Adipocyte (in vitro differentiated cells): ENCODE measurements at regions not wholly inside any gene's neighbourhood (a gene's known extent, or its start where the extent isn't known, plus 50 kb on each side); places are given as distances from the start of the nearest gene placed in this dataset.

Experiments
- DNase-seq: peaks from one replicate; pipeline ENCODE4 v3.0.0-alpha.2; 2015; ENCODE audit warnings: low read depth
- H3K27me3 ChIP-seq: replicated peaks from 2 replicates; pipeline ENCODE4 v1.7.0; 2013; ENCODE audit warnings: mild to moderate bottlenecking, low read length, moderate library complexity; ENCODE audit not compliant: control insufficient read depth, insufficient read depth
- H3K36me3 ChIP-seq: 2 replicates; pipeline ENCODE4 v1.7.0; 2013; ENCODE audit warnings: low read length, mild to moderate bottlenecking, moderate library complexity; ENCODE audit not compliant: control insufficient read depth, insufficient read depth, severe bottlenecking
- H3K4me1 ChIP-seq: 2 replicates; pipeline ENCODE4 v1.7.0; 2013; ENCODE audit warnings: mild to moderate bottlenecking, low read length, moderate library complexity; ENCODE audit not compliant: control insufficient read depth, insufficient read depth
- H3K4me3 ChIP-seq: 2 replicates; pipeline ENCODE4 v1.7.0; 2013; ENCODE audit warnings: mild to moderate bottlenecking, low read length, moderate library complexity
- H3K9ac ChIP-seq: 2 replicates; pipeline ENCODE4 v1.7.0; 2013; ENCODE audit warnings: mild to moderate bottlenecking, low read length, moderate library complexity
- H3K9me3 ChIP-seq: 2 replicates; pipeline ENCODE4 v1.7.0; 2013; ENCODE audit warnings: mild to moderate bottlenecking, low read length, moderate library complexity; ENCODE audit not compliant: control insufficient read depth

DNA sequence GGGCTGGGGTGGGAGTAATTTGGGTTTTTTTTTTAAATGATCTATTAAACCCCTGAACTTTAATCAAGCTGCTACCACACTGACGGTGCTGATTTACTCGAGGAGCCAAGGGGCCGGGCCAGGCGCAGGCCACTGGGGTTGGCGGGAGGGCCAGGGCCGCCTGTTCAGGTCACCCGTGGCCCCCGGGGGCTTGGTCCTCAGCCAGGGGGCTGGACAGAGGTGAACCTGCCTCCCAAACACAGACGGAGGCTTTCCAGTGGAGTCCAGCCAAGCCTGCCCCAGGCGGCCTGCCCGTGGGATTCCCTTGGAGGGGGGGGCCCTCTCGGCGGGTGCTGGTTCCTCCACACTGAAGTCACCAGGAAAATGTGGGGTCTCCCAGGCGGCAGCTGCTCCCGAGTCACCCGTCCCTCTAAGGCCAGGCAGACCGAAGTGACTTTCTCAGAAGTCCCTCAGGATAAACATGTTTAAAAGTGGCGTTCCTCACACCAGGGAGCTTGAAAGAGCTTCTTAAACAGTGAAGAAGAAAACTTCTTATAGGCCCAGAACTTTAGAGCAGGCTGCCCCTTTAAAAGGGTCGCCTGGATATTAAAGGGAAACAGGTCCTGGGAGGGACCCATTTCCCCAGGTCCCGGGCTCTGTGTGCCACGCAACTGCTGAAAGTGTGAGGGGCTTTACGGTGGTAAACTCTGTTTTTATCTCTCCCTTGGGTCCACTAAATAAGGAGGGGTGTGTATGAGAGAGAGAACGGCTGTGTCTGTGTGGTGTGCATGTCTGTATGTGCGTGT is 167.2 kb upstream of the GSC start:
- Histone ChIP-seq H3K9me3 (no peaks in the 10 kb centered on the region), H3K4me1 (peaks cover 38% of the 10 kb centered on the region), H3K4me3 (peak overlapping the region; percentile 55), H3K36me3 (no peaks in the 10 kb centered on the region), H3K9ac (peak overlapping the region; percentile 57), H3K27me3 (no peaks in the 10 kb centered on the region)
- no peak for DNase-seq

DNA sequence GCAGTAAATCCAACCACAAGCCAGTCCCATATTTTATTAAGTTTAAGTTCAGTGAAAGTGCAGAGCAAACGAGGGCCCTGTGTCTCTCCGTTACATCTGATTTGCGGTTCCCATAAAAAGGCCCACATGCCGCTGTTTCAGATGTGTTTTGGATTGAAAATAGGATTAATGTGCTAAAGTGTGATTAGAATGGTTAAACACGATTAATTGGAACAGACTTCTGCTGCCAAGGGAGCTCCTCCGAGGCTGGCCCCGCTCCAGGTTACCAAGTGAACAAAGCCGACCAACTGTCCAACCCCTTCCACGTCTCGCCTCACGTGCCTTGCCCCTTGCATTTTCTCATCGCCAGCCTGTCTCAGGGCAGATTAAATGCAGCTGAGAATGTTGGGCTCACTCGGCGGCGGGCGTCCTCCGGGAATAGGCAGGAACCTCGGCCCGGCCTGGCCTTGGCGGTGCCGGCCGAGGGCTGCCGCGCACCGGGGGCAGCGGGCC is 166.5 kb upstream of the GSC start:
- H3K4me1 ChIP-seq, result peaks cover 38% of the 10 kb centered on the region
- DNase-seq, result peak; percentile 49
- H3K27me3 ChIP-seq, result no peaks in the 10 kb centered on the region
- H3K9ac ChIP-seq, result peak overlapping the region; percentile 57
- H3K36me3 ChIP-seq, result no peaks in the 10 kb centered on the region
- peak overlapping the region; percentile 55 for H3K4me3 ChIP-seq
- no peaks in the 10 kb centered on the region for H3K9me3 ChIP-seq

DNA sequence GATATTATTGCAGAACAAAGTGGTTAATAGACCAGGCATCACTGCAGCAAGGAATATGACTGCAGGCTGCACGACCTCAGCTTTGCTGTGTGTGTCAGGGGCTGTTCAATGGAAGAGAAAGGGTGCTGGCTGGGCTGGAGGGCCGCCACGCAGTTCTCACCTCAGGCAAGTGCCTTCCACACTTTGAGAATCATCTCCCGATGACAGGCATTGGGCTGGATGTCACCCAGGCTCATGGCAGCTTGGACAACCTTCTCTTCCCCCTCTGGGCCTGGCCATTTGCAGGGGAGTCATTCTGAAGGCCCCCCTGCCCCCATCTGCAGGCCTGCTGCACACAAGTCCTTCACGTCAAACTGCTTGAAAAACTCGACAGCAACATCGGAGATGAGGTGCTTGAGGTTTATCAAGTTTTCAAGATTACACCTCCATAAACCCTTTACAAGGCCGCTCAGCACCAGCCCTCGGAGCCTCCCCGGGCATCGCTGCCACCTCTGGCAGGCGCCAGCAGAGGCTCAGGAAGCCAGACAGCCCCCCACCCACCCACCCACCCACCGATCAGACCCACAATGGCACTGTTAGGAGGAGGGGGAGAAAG is 165.9 kb upstream of the GSC start:
- Histone ChIP-seq H3K4me1 (peaks cover 38% of the 10 kb centered on the region), H3K36me3 (no peaks in the 10 kb centered on the region), H3K27me3 (no peaks in the 10 kb centered on the region), H3K9ac (no peak overlapping the region), H3K9me3 (no peaks in the 10 kb centered on the region), H3K4me3 (no peak overlapping the region)
- DNase-seq, result no peak

DNA sequence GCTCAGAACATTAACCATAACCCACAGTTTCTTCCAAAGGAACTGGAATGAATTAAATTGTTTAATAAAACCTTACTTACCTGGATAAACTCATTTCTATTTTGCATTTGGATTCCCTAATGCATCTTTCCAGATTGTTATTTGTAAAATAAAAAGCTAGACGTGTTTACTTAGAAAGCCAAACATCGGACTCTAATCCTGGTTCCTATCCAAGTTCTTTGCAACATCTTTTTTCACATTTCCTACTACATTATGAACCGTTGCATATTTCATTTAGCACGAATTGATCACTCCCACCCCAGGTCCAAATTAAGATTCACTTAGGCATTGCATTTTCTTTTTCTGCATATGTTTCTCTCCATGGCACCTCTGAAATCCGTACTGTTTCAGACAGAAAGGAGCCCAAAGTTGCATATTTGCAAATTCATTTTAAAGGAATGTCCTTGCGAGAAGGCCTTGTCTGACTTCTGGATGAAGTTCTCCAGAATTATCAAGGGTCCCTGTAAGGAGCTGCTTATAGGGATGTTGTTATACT is 164.4 kb upstream of the GSC start:
- DNase-seq, result no peak
- H3K9ac ChIP-seq, result peak overlapping the region; percentile 62
- no peaks in the 10 kb centered on the region for H3K9me3 ChIP-seq
- no peaks in the 10 kb centered on the region for H3K27me3 ChIP-seq
- H3K36me3 ChIP-seq, result no peaks in the 10 kb centered on the region
- peaks cover 38% of the 10 kb centered on the region for H3K4me1 ChIP-seq
- peak overlapping the region; percentile 23 for H3K4me3 ChIP-seq

DNA sequence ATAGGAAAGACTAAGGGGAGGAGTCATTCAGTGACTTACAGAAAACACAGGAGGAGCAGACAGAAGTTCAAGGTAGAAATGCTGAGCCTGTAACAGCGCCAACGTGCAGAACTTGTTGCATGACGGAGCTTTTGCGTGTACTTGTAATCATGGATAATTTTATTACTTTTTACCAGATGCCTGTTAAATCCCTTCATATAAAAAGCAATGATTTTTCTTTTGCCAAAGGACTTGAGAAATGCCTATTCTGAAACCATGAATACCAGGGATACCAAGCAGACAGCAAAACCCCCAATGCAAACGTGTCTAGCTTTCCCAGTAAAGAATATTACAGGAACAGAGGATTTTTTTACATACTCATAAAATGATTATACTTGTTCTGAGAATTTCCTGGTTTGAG is 163.6 kb upstream of the GSC start:
- Histone ChIP-seq H3K9me3 (no peaks in the 10 kb centered on the region), H3K9ac (peak overlapping the region; percentile 62), H3K4me3 (peak overlapping the region; percentile 23), H3K4me1 (peaks cover 38% of the 10 kb centered on the region), H3K36me3 (no peaks in the 10 kb centered on the region), H3K27me3 (no peaks in the 10 kb centered on the region)
- peak; percentile 38 for DNase-seq

DNA sequence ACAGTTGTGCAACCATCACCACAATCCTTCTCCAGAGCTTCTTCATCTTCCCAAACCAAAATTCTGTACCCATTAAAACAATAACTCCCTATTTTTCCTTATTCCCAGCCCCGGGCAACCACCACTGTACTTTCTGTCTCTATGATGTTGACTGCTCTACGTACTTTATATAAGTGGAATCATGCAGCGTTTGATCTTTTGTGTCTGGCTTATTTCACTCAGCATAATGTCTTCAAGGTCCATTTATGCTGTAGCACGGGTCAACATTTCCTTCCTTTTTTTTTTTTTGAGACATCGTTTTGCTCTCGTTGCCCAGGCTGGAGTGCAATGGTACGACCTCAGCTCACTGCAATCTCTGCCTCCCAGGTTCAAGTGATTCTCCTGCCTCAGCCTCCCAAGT is 162.7 kb upstream of the GSC start:
- DNase-seq, result no peak
- Histone ChIP-seq H3K9me3 (no peaks in the 10 kb centered on the region), H3K36me3 (no peaks in the 10 kb centered on the region), H3K4me1 (peaks cover 38% of the 10 kb centered on the region), H3K27me3 (no peaks in the 10 kb centered on the region), H3K9ac (no peak overlapping the region), H3K4me3 (no peak overlapping the region)

DNA sequence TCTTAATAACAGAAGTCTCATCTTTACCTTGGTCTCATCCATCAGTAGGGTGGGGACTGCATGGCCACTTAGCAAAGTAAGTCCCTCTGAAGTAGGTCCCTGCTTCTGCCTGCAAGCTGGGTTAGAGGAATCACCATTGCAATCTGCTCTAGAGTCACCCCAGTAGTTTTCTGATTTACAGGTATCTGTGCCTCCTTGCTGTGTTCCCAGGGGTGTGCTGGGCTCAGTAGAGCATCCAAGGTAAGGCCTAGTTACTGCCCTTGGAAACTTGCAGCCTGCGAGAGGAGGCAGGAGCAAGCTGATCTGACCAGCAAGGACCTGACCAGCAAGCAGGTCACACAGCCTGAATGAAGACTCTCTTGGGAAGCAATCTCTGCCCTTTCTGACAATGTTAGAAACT is 160.8 kb upstream of the GSC start:
- H3K9me3 ChIP-seq, result no peaks in the 10 kb centered on the region
- no peak for DNase-seq
- peaks cover 23% of the 10 kb centered on the region for H3K4me1 ChIP-seq
- H3K4me3 ChIP-seq, result no peak overlapping the region
- no peaks in the 10 kb centered on the region for H3K36me3 ChIP-seq
- H3K9ac ChIP-seq, result no peak overlapping the region
- no peaks in the 10 kb centered on the region for H3K27me3 ChIP-seq

DNA sequence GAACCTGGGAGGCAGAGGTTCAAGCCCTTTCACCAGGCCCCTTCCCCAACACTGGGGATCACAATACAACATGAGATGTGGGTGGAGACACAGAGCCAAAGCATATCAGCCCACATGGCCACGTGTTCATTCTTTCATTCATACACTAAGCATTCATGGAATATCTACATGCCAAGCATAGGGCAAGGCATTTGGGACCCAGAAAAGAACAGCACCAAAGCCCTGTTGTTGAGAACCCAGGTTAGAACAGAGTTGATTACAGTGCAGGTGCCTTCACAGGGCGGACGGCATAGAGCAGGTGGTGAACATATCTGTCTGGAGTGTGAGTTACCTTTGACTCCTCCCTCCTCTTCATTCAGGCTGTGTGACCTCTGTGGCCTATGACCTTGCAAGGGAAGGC is 159.4 kb upstream of the GSC start:
- no peaks in the 10 kb centered on the region for H3K9me3 ChIP-seq
- no peaks in the 10 kb centered on the region for H3K27me3 ChIP-seq
- DNase-seq, result no peak
- no peak overlapping the region for H3K9ac ChIP-seq
- H3K4me1 ChIP-seq, result peaks cover 12% of the 10 kb centered on the region
- H3K36me3 ChIP-seq, result no peaks in the 10 kb centered on the region
- H3K4me3 ChIP-seq, result no peak overlapping the region

DNA sequence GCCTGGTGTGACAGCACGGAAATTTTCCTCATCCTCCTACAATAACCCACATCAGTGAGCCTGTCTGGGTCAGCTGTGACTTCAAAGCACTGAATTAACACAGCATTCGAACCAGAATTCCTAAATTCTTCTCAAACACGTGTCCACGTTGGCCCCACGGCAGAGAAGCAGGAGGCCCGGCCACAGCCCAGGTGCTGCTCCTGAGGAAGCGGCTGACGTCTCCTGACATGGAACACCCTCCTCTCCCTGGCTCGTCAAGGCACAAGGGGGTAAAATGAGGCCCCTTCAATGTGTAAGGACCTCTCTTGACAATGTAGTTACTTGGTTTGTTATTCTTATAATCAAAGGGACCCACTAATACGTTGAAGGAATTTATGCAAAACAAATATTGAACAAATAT is 156.3 kb upstream of the GSC start:
- Histone ChIP-seq H3K4me3 (no peak overlapping the region), H3K4me1 (peaks cover 13% of the 10 kb centered on the region), H3K9ac (no peak overlapping the region), H3K27me3 (no peaks in the 10 kb centered on the region), H3K9me3 (no peaks in the 10 kb centered on the region), H3K36me3 (no peaks in the 10 kb centered on the region)
- DNase-seq, result no peak

DNA sequence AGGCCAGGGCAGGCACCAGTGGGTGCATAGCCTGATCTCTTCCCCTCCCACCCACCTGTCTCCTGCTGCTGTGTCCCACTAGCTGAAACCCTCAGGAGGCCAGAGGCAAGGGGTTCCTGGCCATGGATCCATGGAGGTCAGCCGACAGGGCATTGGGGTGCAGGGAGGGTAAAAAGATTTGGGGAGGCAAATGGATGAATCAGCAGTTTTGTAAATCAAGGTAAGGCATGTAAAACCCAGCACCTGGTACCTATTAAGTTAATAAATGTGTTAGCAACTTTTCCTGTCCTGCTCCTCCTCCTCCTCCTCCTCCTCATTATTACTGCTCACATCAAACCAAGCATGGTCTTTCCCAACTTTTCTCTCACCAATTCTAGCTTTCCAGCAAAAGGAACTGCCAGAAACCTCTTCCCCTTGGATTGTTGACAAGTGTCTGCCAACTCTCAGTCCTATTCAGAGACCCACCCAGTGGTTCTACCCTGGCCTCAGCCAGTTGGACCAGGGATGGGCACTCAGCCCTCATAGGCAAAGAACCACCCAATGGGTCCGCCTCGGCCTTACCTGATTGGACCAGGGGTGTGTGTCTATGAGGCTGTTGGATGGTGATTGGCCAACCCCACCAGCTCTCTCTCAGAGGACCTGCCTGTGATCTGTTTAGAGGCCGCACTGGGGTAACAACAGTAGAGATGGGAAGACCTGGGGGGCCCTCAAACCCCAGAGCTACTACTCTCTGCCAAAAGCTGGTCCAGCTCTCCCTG is 155.7 kb upstream of the GSC start:
- no peak for DNase-seq
- no peak overlapping the region for H3K9ac ChIP-seq
- no peaks in the 10 kb centered on the region for H3K27me3 ChIP-seq
- H3K4me3 ChIP-seq, result no peak overlapping the region
- H3K9me3 ChIP-seq, result peaks cover 2% of the 10 kb centered on the region
- no peaks in the 10 kb centered on the region for H3K36me3 ChIP-seq
- H3K4me1 ChIP-seq, result peaks cover 16% of the 10 kb centered on the region

DNA sequence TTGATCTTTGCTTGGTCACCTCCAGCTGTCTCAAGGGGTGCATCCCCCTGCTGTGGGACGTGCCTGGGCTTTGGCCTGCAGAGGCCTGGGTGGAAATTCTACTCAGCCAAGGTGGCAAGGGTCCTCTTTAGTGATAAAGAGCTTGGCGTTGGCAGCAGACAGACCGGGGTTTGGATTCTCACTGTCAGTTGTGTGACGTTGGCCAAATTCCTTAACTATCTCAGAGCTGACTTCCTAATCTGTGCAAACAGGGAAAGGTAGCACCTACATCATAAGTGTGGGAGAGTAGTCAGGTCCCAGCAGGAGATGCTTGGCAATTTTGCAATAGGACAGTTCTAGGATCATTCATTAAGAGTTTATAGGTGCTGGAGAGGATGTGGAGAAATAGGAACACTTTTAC is 154.3 kb upstream of the GSC start:
- no peak for DNase-seq
- Histone ChIP-seq H3K9ac (no peak overlapping the region), H3K9me3 (peaks cover 3% of the 10 kb centered on the region), H3K4me1 (peaks cover 16% of the 10 kb centered on the region), H3K4me3 (no peak overlapping the region), H3K27me3 (no peaks in the 10 kb centered on the region), H3K36me3 (no peaks in the 10 kb centered on the region)
